Central memory CD8-positive, alpha-beta T cell (primary cell): ENCODE measurements at regions not wholly inside any gene's neighbourhood (a gene's known extent, or its start where the extent isn't known, plus 50 kb on each side); places are given as distances from the start of the nearest gene placed in this dataset.
"Not testable (repeated sequence)": the region's sequence is repeated elsewhere in the genome, so short reads cannot be mapped to it uniquely, and the experiment has no call there.

Experiments used
- ATAC-seq: fragments of 150-1000 bp; cut with Tn5 transposase; replicated peaks from 2 replicates; pipeline ENCODE4 v1.10.0; 2022; ENCODE audit warnings: mild to moderate bottlenecking, moderate FRiP score, moderate number of reproducible peaks; ENCODE audit not compliant: poor library complexity, severe bottlenecking; ENCODE audit errors: extremely low read depth
- DNase-seq, 2 donors: peaks; one replicate each; pipeline ENCODE4 v3.0.0; 2021; ENCODE audit warnings: low spot score in 2 of 2
- H3K27ac Mint-ChIP-seq: one replicate; pipeline ENCODE4 v1.8.0; 2022; ENCODE audit warnings: low read depth, mild to moderate bottlenecking, moderate library complexity, mixed read lengths
- H3K27me3 Mint-ChIP-seq: one replicate; pipeline ENCODE4 v1.8.0; 2022; ENCODE audit warnings: mixed read lengths
- H3K36me3 Mint-ChIP-seq: one replicate; pipeline ENCODE4 v1.8.0; 2022; ENCODE audit warnings: mild to moderate bottlenecking, moderate library complexity, mixed read lengths; ENCODE audit not compliant: insufficient read depth
- H3K4me1 Mint-ChIP-seq: one replicate; pipeline ENCODE4 v1.8.0; 2022; ENCODE audit warnings: mixed read lengths
- H3K4me3 Mint-ChIP-seq: one replicate; pipeline ENCODE4 v1.8.0; 2022; ENCODE audit warnings: mild to moderate bottlenecking, moderate library complexity, mixed read lengths
- H3K9me3 Mint-ChIP-seq: one replicate; pipeline ENCODE4 v1.8.0; 2022; ENCODE audit warnings: mixed read lengths

GRCh38 chr21:9751087-9751585 is 770.2 kb upstream of the TPTE start:
- not testable (repeated sequence) for H3K27me3 Mint-ChIP-seq, H3K4me3 Mint-ChIP-seq, H3K9me3 Mint-ChIP-seq, H3K4me1 Mint-ChIP-seq, DNase-seq, ATAC-seq, H3K36me3 Mint-ChIP-seq, H3K27ac Mint-ChIP-seq

- H3K9me3 Mint-ChIP-seq, ATAC-seq, H3K27me3 Mint-ChIP-seq, H3K36me3 Mint-ChIP-seq, H3K4me3 Mint-ChIP-seq, H3K4me1 Mint-ChIP-seq, H3K27ac Mint-ChIP-seq, DNase-seq: not testable (repeated sequence)
These were observed 769.4 kb upstream of the TPTE start for GRCh38 chr21:9752028-9752427.

- not testable (repeated sequence) for ATAC-seq, H3K36me3 Mint-ChIP-seq, H3K4me1 Mint-ChIP-seq, H3K27me3 Mint-ChIP-seq, H3K27ac Mint-ChIP-seq, DNase-seq, H3K9me3 Mint-ChIP-seq, H3K4me3 Mint-ChIP-seq
These were observed 767.9 kb upstream of the TPTE start for GRCh38 chr21:9753441-9753840.

- H3K4me1 Mint-ChIP-seq = no peaks in the 10 kb centered on the region
- H3K27me3 Mint-ChIP-seq = no peaks in the 10 kb centered on the region
- H3K9me3 Mint-ChIP-seq = no peaks in the 10 kb centered on the region
- DNase-seq = no peak
- H3K4me3 Mint-ChIP-seq = no peak overlapping the region
- no peak overlapping the region for H3K27ac Mint-ChIP-seq
- H3K36me3 Mint-ChIP-seq = no peaks in the 10 kb centered on the region
- ATAC-seq = no peak
These were observed 767.4 kb upstream of the TPTE start for GRCh38 chr21:9753943-9754342.

- H3K27ac Mint-ChIP-seq, ATAC-seq, H3K9me3 Mint-ChIP-seq: not testable (repeated sequence)
These were observed 766.9 kb upstream of the TPTE start for GRCh38 chr21:9754434-9754833.

GRCh38 chr21:9755611-9756010 is 765.8 kb upstream of the TPTE start:
- no peak overlapping the region for H3K4me3 Mint-ChIP-seq
- no peak for ATAC-seq

More at GRCh38 chr21:9754434-9754833, 766.9 kb upstream of the TPTE start:
- not testable (repeated sequence) for H3K4me1 Mint-ChIP-seq, H3K36me3 Mint-ChIP-seq, H3K27me3 Mint-ChIP-seq, H3K4me3 Mint-ChIP-seq, DNase-seq

GRCh38 chr21:9756677-9757076 is 764.7 kb upstream of the TPTE start:
- H3K27ac Mint-ChIP-seq = no peak overlapping the region
- H3K4me1 Mint-ChIP-seq = no peaks in the 10 kb centered on the region
- no peaks in the 10 kb centered on the region for H3K27me3 Mint-ChIP-seq
- H3K4me3 Mint-ChIP-seq = no peak overlapping the region
- H3K9me3 Mint-ChIP-seq = no peaks in the 10 kb centered on the region
- ATAC-seq (no peak), DNase-seq (no peak)
- H3K36me3 Mint-ChIP-seq = no peaks in the 10 kb centered on the region

More at GRCh38 chr21:9755611-9756010, 765.8 kb upstream of the TPTE start:
- no peaks in the 10 kb centered on the region for H3K4me1 Mint-ChIP-seq
- no peaks in the 10 kb centered on the region for H3K27me3 Mint-ChIP-seq
- H3K9me3 Mint-ChIP-seq = no peaks in the 10 kb centered on the region
- H3K27ac Mint-ChIP-seq = no peak overlapping the region
- no peak for DNase-seq
- no peaks in the 10 kb centered on the region for H3K36me3 Mint-ChIP-seq

GRCh38 chr21:9757118-9757517 is 764.3 kb upstream of the TPTE start:
- not testable (repeated sequence) for H3K4me1 Mint-ChIP-seq, H3K27me3 Mint-ChIP-seq, H3K27ac Mint-ChIP-seq, H3K4me3 Mint-ChIP-seq, ATAC-seq, H3K36me3 Mint-ChIP-seq, DNase-seq, H3K9me3 Mint-ChIP-seq

GRCh38 chr21:9757572-9757971 is 763.8 kb upstream of the TPTE start:
- not testable (repeated sequence) for H3K4me1 Mint-ChIP-seq, H3K36me3 Mint-ChIP-seq, H3K27ac Mint-ChIP-seq, DNase-seq, H3K27me3 Mint-ChIP-seq, H3K4me3 Mint-ChIP-seq, ATAC-seq, H3K9me3 Mint-ChIP-seq

GRCh38 chr21:9758141-9758540 is 763.2 kb upstream of the TPTE start:
- no peaks in the 10 kb centered on the region for H3K4me1 Mint-ChIP-seq

GRCh38 chr21:9758888-9759287 is 762.5 kb upstream of the TPTE start:
- no peaks in the 10 kb centered on the region for H3K9me3 Mint-ChIP-seq
- no peak for ATAC-seq

More at GRCh38 chr21:9758141-9758540, 763.2 kb upstream of the TPTE start:
- no peak overlapping the region for H3K4me3 Mint-ChIP-seq
- H3K36me3 Mint-ChIP-seq = no peaks in the 10 kb centered on the region
- H3K27me3 Mint-ChIP-seq = no peaks in the 10 kb centered on the region
- no peaks in the 10 kb centered on the region for H3K9me3 Mint-ChIP-seq
- no peak overlapping the region for H3K27ac Mint-ChIP-seq
- ATAC-seq (no peak), DNase-seq (no peak)

GRCh38 chr21:9759972-9760371 is 761.4 kb upstream of the TPTE start:
- DNase-seq (no peak), ATAC-seq (no peak)
- no peaks in the 10 kb centered on the region for H3K27me3 Mint-ChIP-seq
- H3K36me3 Mint-ChIP-seq = no peaks in the 10 kb centered on the region
- H3K9me3 Mint-ChIP-seq = no peaks in the 10 kb centered on the region
- H3K4me1 Mint-ChIP-seq = no peaks in the 10 kb centered on the region
- no peak overlapping the region for H3K27ac Mint-ChIP-seq
- H3K4me3 Mint-ChIP-seq = no peak overlapping the region

More at GRCh38 chr21:9758888-9759287, 762.5 kb upstream of the TPTE start:
- H3K27me3 Mint-ChIP-seq = no peaks in the 10 kb centered on the region
- no peak overlapping the region for H3K27ac Mint-ChIP-seq
- DNase-seq = no peak
- no peak overlapping the region for H3K4me3 Mint-ChIP-seq
- H3K4me1 Mint-ChIP-seq = no peaks in the 10 kb centered on the region
- H3K36me3 Mint-ChIP-seq = no peaks in the 10 kb centered on the region

- Mint-ChIP-seq H3K4me1 (no peaks in the 10 kb centered on the region), H3K9me3 (no peaks in the 10 kb centered on the region), H3K27ac (no peak overlapping the region), H3K4me3 (no peak overlapping the region), H3K36me3 (no peaks in the 10 kb centered on the region), H3K27me3 (no peaks in the 10 kb centered on the region)
- DNase-seq = no peak
- ATAC-seq = no peak
These were observed 760.8 kb upstream of the TPTE start for GRCh38 chr21:9760398-9761074.
